ENCODE measurements at regions not wholly inside any gene's neighbourhood (a gene's known extent, or its start where the extent isn't known, plus 50 kb on each side); places are given as distances from the start of the nearest gene placed in this dataset.

DNA sequence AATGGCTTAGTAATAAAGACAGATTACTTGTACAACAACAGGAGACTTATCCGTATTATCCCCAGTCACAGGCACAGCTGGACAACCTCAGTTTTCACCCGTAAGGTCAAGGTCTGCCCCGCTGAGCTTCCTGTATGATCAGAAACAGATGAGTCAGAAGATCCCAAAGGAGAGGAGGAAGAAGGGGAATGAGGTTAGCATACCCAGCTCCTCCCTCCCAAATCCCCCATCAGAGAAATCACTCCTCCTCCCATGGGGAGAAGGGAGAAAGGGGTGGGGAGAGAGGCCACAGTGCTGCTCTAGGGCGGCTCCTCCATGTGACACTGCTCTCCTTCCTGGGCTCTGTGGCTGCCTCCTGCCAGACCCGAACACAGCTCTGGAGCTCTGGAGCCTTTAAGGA is 53.8 kb upstream of the SPTBN1 start:
- DNase-seq (ENCODE audit: low spot score) = peak; percentile 79
- ChIA-PET CTCF (no interaction called here), POLR2A (ENCODE audit: low non-redundant PET) (no interaction called here)
- no TSS peak for BruUV-seq (replicated peaks)
- Histone ChIP-seq H3K9me3 (ENCODE audit: low read depth, low read length, poor library complexity, severe bottlenecking) (no peaks in the 10 kb centered on the region), H3K27ac (ENCODE audit: low read depth, low read length, poor library complexity, severe bottlenecking) (no peak overlapping the region), H3K27me3 (replicated peaks; ENCODE audit: insufficient read depth, low read depth, low read length, poor library complexity) (no peaks in the 10 kb centered on the region), H3K4me3 (ENCODE audit: low read depth, low read length, poor library complexity, severe bottlenecking) (no peak overlapping the region), H3K36me3 (ENCODE audit: insufficient read depth, low read length, poor library complexity, severe bottlenecking) (no peaks in the 10 kb centered on the region), H3K4me1 (ENCODE audit: insufficient read depth, low read length, poor library complexity, severe bottlenecking) (peaks cover 36% of the 10 kb centered on the region)
- intact Hi-C loops (cut with micrococcal nuclease; ENCODE audit: unreplicated experiment) = no loop called here
- no peak for TF ChIP-seq EZH2 (IDR thresholded peaks at IDR 0.05; ENCODE audit: borderline replicate concordance, low read depth, low read length, poor library complexity, severe bottlenecking)
- TF ChIP-seq, protein P1, sequence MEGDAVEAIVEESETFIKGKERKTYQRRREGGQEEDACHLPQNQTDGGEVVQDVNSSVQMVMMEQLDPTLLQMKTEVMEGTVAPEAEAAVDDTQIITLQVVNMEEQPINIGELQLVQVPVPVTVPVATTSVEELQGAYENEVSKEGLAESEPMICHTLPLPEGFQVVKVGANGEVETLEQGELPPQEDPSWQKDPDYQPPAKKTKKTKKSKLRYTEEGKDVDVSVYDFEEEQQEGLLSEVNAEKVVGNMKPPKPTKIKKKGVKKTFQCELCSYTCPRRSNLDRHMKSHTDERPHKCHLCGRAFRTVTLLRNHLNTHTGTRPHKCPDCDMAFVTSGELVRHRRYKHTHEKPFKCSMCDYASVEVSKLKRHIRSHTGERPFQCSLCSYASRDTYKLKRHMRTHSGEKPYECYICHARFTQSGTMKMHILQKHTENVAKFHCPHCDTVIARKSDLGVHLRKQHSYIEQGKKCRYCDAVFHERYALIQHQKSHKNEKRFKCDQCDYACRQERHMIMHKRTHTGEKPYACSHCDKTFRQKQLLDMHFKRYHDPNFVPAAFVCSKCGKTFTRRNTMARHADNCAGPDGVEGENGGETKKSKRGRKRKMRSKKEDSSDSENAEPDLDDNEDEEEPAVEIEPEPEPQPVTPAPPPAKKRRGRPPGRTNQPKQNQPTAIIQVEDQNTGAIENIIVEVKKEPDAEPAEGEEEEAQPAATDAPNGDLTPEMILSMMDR (conservative IDR thresholded peaks at IDR 0.05; ENCODE audit: low read depth, low read length) = no peak

- intact Hi-C loops (cut with micrococcal nuclease; ENCODE audit: unreplicated experiment) = no loop called here
- ChIA-PET POLR2A (ENCODE audit: low non-redundant PET) (no interaction called here), CTCF (no interaction called here)
- no peaks in the 10 kb centered on the region for H3K9me3 ChIP-seq (ENCODE audit: low read depth, low read length, poor library complexity, severe bottlenecking)
- no peak overlapping the region for H3K4me3 ChIP-seq (ENCODE audit: low read depth, low read length, poor library complexity, severe bottlenecking)
- peak; percentile 53 for DNase-seq (ENCODE audit: low spot score)
- peak overlapping the region; percentile 12 for H3K27ac ChIP-seq (ENCODE audit: low read depth, low read length, poor library complexity, severe bottlenecking)
- TF ChIP-seq, protein P1 (conservative IDR thresholded peaks at IDR 0.05; ENCODE audit: low read depth, low read length) = no peak
- no peak for TF ChIP-seq EZH2 (IDR thresholded peaks at IDR 0.05; ENCODE audit: borderline replicate concordance, low read depth, low read length, poor library complexity, severe bottlenecking)
- no peaks in the 10 kb centered on the region for H3K27me3 ChIP-seq (replicated peaks; ENCODE audit: insufficient read depth, low read depth, low read length, poor library complexity)
- BruUV-seq (replicated peaks) = no TSS peak
- peaks cover 48% of the 10 kb centered on the region for H3K4me1 ChIP-seq (ENCODE audit: insufficient read depth, low read length, poor library complexity, severe bottlenecking)
- H3K36me3 ChIP-seq (ENCODE audit: insufficient read depth, low read length, poor library complexity, severe bottlenecking) = no peaks in the 10 kb centered on the region
Observed at GRCh38 chr2:54403512-54404238, 52.5 kb upstream of the SPTBN1 start.

- CTCF ChIA-PET = no interaction called here
- H3K4me3 ChIP-seq (ENCODE audit: low read depth, low read length, poor library complexity, severe bottlenecking) = no peak overlapping the region
- no peaks in the 10 kb centered on the region for H3K9me3 ChIP-seq (ENCODE audit: low read depth, low read length, poor library complexity, severe bottlenecking)
- POLR2A ChIA-PET (ENCODE audit: low non-redundant PET) = no interaction called here
- H3K27me3 ChIP-seq (replicated peaks; ENCODE audit: insufficient read depth, low read depth, low read length, poor library complexity) = no peaks in the 10 kb centered on the region
- TF ChIP-seq, protein P1 (conservative IDR thresholded peaks at IDR 0.05; ENCODE audit: low read depth, low read length) = no peak
- TF ChIP-seq EZH2 (IDR thresholded peaks at IDR 0.05; ENCODE audit: borderline replicate concordance, low read depth, low read length, poor library complexity, severe bottlenecking) = no peak
- H3K27ac ChIP-seq (ENCODE audit: low read depth, low read length, poor library complexity, severe bottlenecking) = peak overlapping the region; percentile 66
- no TSS peak for BruUV-seq (replicated peaks)
- intact Hi-C loops (cut with micrococcal nuclease; ENCODE audit: unreplicated experiment) = no loop called here
- peak; percentile 88 for DNase-seq (ENCODE audit: low spot score)
- H3K4me1 ChIP-seq (ENCODE audit: insufficient read depth, low read length, poor library complexity, severe bottlenecking) = peaks cover 52% of the 10 kb centered on the region
- no peaks in the 10 kb centered on the region for H3K36me3 ChIP-seq (ENCODE audit: insufficient read depth, low read length, poor library complexity, severe bottlenecking)
Observed at GRCh38 chr2:54404270-54404669, 51.9 kb upstream of the SPTBN1 start.
